CD4-positive, CD25-positive, alpha-beta regulatory T cell (primary cell): ENCODE measurements at regions not wholly inside any gene's neighbourhood (a gene's known extent, or its start where the extent isn't known, plus 50 kb on each side); places are given as distances from the start of the nearest gene placed in this dataset.
"Not testable (repeated sequence)": the region's sequence is repeated elsewhere in the genome, so short reads cannot be mapped to it uniquely, and the experiment has no call there.

Experiments
- ATAC-seq, 2 donors: fragments of 150-1000 bp; cut with Tn5 transposase; one replicate each; pipeline ENCODE4 v1.10.0; 2021; ENCODE audit warnings: low read depth in 2 of 2, moderate number of reproducible peaks in 2 of 2, moderate library complexity in 1 of 2
- DNase-seq, 3 donors: peaks; one replicate each; pipeline versions ENCODE4 v3.0.0 to v3.0.0-alpha.2; 2012 to 2022; ENCODE audit warnings: mixed read lengths in 1 of 3
- H3K27ac ChIP-seq: one replicate; pipeline ENCODE4 v1.7.0; 2013; ENCODE audit warnings: mild to moderate bottlenecking, low read length; ENCODE audit not compliant: insufficient read depth, poor library complexity, severe bottlenecking
- H3K27me3 ChIP-seq: one replicate; pipeline ENCODE4 v1.7.0; 2013; ENCODE audit warnings: low read length; ENCODE audit not compliant: control insufficient read depth, insufficient read depth
- H3K36me3 ChIP-seq: one replicate; pipeline ENCODE4 v1.7.0; 2013; ENCODE audit warnings: mild to moderate bottlenecking, low read length, moderate library complexity; ENCODE audit not compliant: control insufficient read depth, insufficient read depth
- H3K4me1 ChIP-seq: 2 replicates; pipeline ENCODE4 v1.7.0; 2013; ENCODE audit warnings: mild to moderate bottlenecking, low read length; ENCODE audit not compliant: insufficient read depth, control insufficient read depth, poor library complexity, severe bottlenecking
- H3K4me3 ChIP-seq: one replicate; pipeline ENCODE4 v1.7.0; 2013; ENCODE audit warnings: low read depth, mild to moderate bottlenecking, low read length, moderate library complexity
- H3K9me3 ChIP-seq, 2 experiments: 1 replicate in 1 of 2; 2 replicates in 1 of 2; pipeline ENCODE4 v1.7.0; 2013; ENCODE audit warnings: low read length in 2 of 2, mild to moderate bottlenecking in 1 of 2, moderate library complexity in 1 of 2; ENCODE audit not compliant: control insufficient read depth in 2 of 2
- H3K27ac Mint-ChIP-seq, 3 donors: one replicate each; pipeline ENCODE4 v1.8.0; 2020 to 2022; ENCODE audit warnings: mild to moderate bottlenecking in 3 of 3, mixed read lengths in 3 of 3, moderate library complexity in 2 of 3
- H3K27me3 Mint-ChIP-seq: one replicate; pipeline ENCODE4 v1.8.0; 2022; ENCODE audit warnings: mild to moderate bottlenecking, mixed read lengths
- H3K36me3 Mint-ChIP-seq: one replicate; pipeline ENCODE4 v1.8.0; 2020; ENCODE audit warnings: mixed read lengths
- H3K4me1 Mint-ChIP-seq, 4 donors: one replicate each; pipeline ENCODE4 v1.8.0; 2020 to 2022; ENCODE audit warnings: mixed read lengths in 4 of 4, mild to moderate bottlenecking in 1 of 4
- H3K4me3 Mint-ChIP-seq, 4 donors: one replicate each; pipeline ENCODE4 v1.8.0; 2020 to 2022; ENCODE audit warnings: mild to moderate bottlenecking in 4 of 4, mixed read lengths in 4 of 4, moderate library complexity in 3 of 4
- H3K9me3 Mint-ChIP-seq, 7 donors: one replicate each; pipeline ENCODE4 v1.8.0; 2020 to 2022; ENCODE audit warnings: mixed read lengths in 7 of 7, mild to moderate bottlenecking in 3 of 7, moderate library complexity in 2 of 7

DNA sequence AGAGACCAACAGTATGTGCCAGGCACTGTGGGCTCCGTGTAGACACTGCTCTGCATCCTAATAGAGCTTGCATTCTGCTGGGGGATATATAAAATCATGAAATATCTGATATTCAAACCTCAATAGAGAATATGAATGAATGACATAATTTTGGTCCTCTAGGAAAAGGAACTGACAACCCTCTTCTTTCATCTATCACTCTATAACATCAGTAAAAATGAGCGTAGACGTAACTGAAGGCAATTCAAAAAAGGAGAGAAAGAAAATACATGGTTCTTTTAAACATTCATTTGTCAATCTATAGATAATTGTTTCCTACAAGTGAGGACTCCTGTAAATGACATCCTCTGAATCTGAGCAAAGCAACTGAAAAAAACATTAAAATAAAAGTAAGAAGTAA, 607.4 kb upstream of the LRRN3 start:
- Mint-ChIP-seq H3K9me3 (peaks cover 0 to 20% (median 14%) of the 10 kb centered on the region in 7 donors), H3K27me3 (no peaks in the 10 kb centered on the region), H3K36me3 (no peaks in the 10 kb centered on the region), H3K27ac (no peak overlapping the region), H3K4me1 (no peaks in the 10 kb centered on the region), H3K4me3 (no peak overlapping the region)
- H3K36me3 ChIP-seq = no peaks in the 10 kb centered on the region
- no peaks in the 10 kb centered on the region for H3K4me1 ChIP-seq
- H3K9me3 ChIP-seq = no peaks in the 10 kb centered on the region
- H3K4me3 ChIP-seq = no peak overlapping the region
- no peaks in the 10 kb centered on the region for H3K27me3 ChIP-seq
- ATAC-seq (no peak), DNase-seq (no peak)
- H3K27ac ChIP-seq = no peak overlapping the region

DNA sequence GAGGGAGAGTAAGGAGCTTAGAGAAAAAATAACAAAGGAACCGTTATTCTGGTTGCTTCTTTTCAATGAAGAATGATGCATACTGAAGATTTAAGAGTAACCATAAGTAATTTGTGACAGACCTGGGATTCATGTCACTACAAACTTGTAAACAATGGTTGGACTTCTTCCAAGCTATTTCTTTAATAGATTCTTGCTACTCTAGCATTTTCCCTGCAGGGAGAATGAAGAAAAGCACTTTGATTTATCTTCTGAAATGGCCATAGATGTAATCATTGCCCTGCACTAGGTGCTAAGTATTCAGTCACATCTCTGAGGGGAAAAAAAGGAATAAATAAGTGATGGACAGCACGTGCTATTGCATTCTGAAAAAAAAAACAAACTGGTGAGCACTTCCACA, 606.6 kb upstream of the LRRN3 start:
- Mint-ChIP-seq H3K9me3 (peaks cover 0 to 13% (median 9%) of the 10 kb centered on the region in 7 donors), H3K27me3 (no peaks in the 10 kb centered on the region), H3K27ac (no peak overlapping the region), H3K4me3 (no peak overlapping the region), H3K36me3 (no peaks in the 10 kb centered on the region), H3K4me1 (no peaks in the 10 kb centered on the region)
- DNase-seq (no peak), ATAC-seq (no peak)
- no peaks in the 10 kb centered on the region for H3K4me1 ChIP-seq
- no peaks in the 10 kb centered on the region for H3K27me3 ChIP-seq
- H3K36me3 ChIP-seq = no peaks in the 10 kb centered on the region
- H3K4me3 ChIP-seq = no peak overlapping the region
- H3K27ac ChIP-seq = no peak overlapping the region
- H3K9me3 ChIP-seq = no peaks in the 10 kb centered on the region

DNA sequence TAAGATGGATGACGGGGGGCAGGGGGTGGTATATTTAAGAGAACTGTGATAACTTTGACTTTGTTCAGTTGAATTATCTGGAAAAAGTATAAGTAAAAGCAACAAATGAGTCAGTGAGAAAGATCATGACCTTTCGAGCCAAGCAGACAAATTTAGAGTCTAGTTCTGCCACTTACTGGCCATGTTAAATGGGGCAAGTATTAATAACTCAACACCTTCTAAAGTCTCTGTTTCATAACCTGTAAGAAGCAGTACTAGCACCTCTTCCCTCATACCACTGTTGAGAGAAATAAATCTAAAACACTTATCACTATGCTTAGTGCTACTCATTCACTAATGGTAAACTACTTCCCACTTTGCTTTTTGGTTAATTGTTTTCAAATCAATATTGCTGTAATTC, 604.4 kb upstream of the LRRN3 start:
- Histone ChIP-seq H3K4me1 (no peaks in the 10 kb centered on the region), H3K4me3 (no peak overlapping the region), H3K9me3 (no peaks in the 10 kb centered on the region), H3K27me3 (no peaks in the 10 kb centered on the region), H3K36me3 (no peaks in the 10 kb centered on the region), H3K27ac (no peak overlapping the region)
- no peak for ATAC-seq
- no peaks in the 10 kb centered on the region for H3K27me3 Mint-ChIP-seq
- H3K36me3 Mint-ChIP-seq = no peaks in the 10 kb centered on the region
- DNase-seq = no peak
- no peaks in the 10 kb centered on the region for H3K4me1 Mint-ChIP-seq
- H3K4me3 Mint-ChIP-seq = no peak overlapping the region
- H3K9me3 Mint-ChIP-seq = peaks cover 0 to 9% (median 5%) of the 10 kb centered on the region in 7 donors
- no peak overlapping the region for H3K27ac Mint-ChIP-seq

- no peak for ATAC-seq
- H3K9me3 Mint-ChIP-seq = peaks cover 0 to 3% (median 0%) of the 10 kb centered on the region in 7 donors
- peaks cover 4% of the 10 kb centered on the region for H3K27me3 Mint-ChIP-seq
- H3K36me3 Mint-ChIP-seq = no peaks in the 10 kb centered on the region
- no peaks in the 10 kb centered on the region for H3K36me3 ChIP-seq
- peak in 1 of 3 donors; percentile 22 for DNase-seq
- no peak overlapping the region for H3K4me3 Mint-ChIP-seq
- H3K27ac ChIP-seq = no peak overlapping the region
- H3K9me3 ChIP-seq = no peaks in the 10 kb centered on the region
- no peak overlapping the region for H3K27ac Mint-ChIP-seq
- H3K4me3 ChIP-seq = no peak overlapping the region
- H3K27me3 ChIP-seq = no peaks in the 10 kb centered on the region
- no peaks in the 10 kb centered on the region for H3K4me1 Mint-ChIP-seq
- H3K4me1 ChIP-seq = no peaks in the 10 kb centered on the region
These were observed 588.0 kb upstream of the LRRN3 start for GRCh38 chr7:110502888-110503465.

GRCh38 chr7:110507369-110507768, 583.6 kb upstream of the LRRN3 start:
- no peak overlapping the region for H3K4me3 ChIP-seq
- no peaks in the 10 kb centered on the region for H3K9me3 ChIP-seq
- ATAC-seq (no peak), DNase-seq (no peak)
- Mint-ChIP-seq H3K27ac (no peak overlapping the region), H3K36me3 (no peaks in the 10 kb centered on the region), H3K4me3 (no peak overlapping the region), H3K4me1 (no peaks in the 10 kb centered on the region), H3K9me3 (peaks cover 0 to 3% (median 0%) of the 10 kb centered on the region in 7 donors), H3K27me3 (peaks cover 4% of the 10 kb centered on the region)
- no peak overlapping the region for H3K27ac ChIP-seq
- no peaks in the 10 kb centered on the region for H3K4me1 ChIP-seq
- H3K36me3 ChIP-seq = no peaks in the 10 kb centered on the region
- no peaks in the 10 kb centered on the region for H3K27me3 ChIP-seq

- H3K4me3 ChIP-seq = no peak overlapping the region
- peaks cover 0 to 3% (median 0%) of the 10 kb centered on the region in 7 donors for H3K9me3 Mint-ChIP-seq
- no peak overlapping the region for H3K4me3 Mint-ChIP-seq
- H3K9me3 ChIP-seq = no peaks in the 10 kb centered on the region
- H3K4me1 Mint-ChIP-seq = no peaks in the 10 kb centered on the region
- H3K27ac ChIP-seq = no peak overlapping the region
- no peaks in the 10 kb centered on the region for H3K27me3 ChIP-seq
- H3K36me3 ChIP-seq = no peaks in the 10 kb centered on the region
- H3K27me3 Mint-ChIP-seq = peaks cover 2% of the 10 kb centered on the region
- H3K27ac Mint-ChIP-seq = no peak overlapping the region
- DNase-seq (no peak), ATAC-seq (no peak)
- no peaks in the 10 kb centered on the region for H3K4me1 ChIP-seq
- H3K36me3 Mint-ChIP-seq = no peaks in the 10 kb centered on the region
These were observed 583.1 kb upstream of the LRRN3 start for GRCh38 chr7:110507832-110508231.

GRCh38 chr7:110514975-110515551, 575.9 kb upstream of the LRRN3 start:
- H3K4me1 Mint-ChIP-seq, H3K36me3 Mint-ChIP-seq, H3K9me3 ChIP-seq, H3K4me3 ChIP-seq, H3K27me3 ChIP-seq, DNase-seq, ATAC-seq, H3K9me3 Mint-ChIP-seq, H3K27ac ChIP-seq, H3K36me3 ChIP-seq, H3K27ac Mint-ChIP-seq, H3K4me1 ChIP-seq, H3K27me3 Mint-ChIP-seq, H3K4me3 Mint-ChIP-seq: not testable (repeated sequence)

- Mint-ChIP-seq H3K9me3 (peaks cover 0 to 7% (median 0%) of the 10 kb centered on the region in 7 donors), H3K4me1 (no peaks in the 10 kb centered on the region), H3K4me3 (no peak overlapping the region), H3K27me3 (no peaks in the 10 kb centered on the region), H3K36me3 (no peaks in the 10 kb centered on the region), H3K27ac (no peak overlapping the region)
- no peaks in the 10 kb centered on the region for H3K9me3 ChIP-seq
- H3K27ac ChIP-seq = no peak overlapping the region
- no peak for DNase-seq
- H3K36me3 ChIP-seq = no peaks in the 10 kb centered on the region
- no peak for ATAC-seq
- no peaks in the 10 kb centered on the region for H3K4me1 ChIP-seq
- H3K27me3 ChIP-seq = no peaks in the 10 kb centered on the region
- H3K4me3 ChIP-seq = no peak overlapping the region
These were observed 571.1 kb upstream of the LRRN3 start for GRCh38 chr7:110519851-110520250.
